ENCODE measurements at regions not wholly inside any gene's neighbourhood (a gene's known extent, or its start where the extent isn't known, plus 50 kb on each side); places are given as distances from the start of the nearest gene placed in this dataset.

- H3K27me3 Mint-ChIP-seq (ENCODE audit: low read depth in 3 of 3): peaks cover 0 to 2% (median 0%) of the 10 kb centered on the region in 3 donors
- Histone ChIP-seq H3K4me1 (ENCODE audit: control insufficient read depth in 1 of 2, insufficient read depth in 2 of 2, low read length in 2 of 2) (no peaks in the 10 kb centered on the region), H2AFZ (ENCODE audit: insufficient read depth, low read depth, low read length, poor library complexity, severe bottlenecking) (no peak overlapping the region), H3K9me3 (replicated peaks in 1 of 2; ENCODE audit: control insufficient read depth in 1 of 2, insufficient read depth in 1 of 2, low read length in 2 of 2) (peaks cover 0 to 3% of the 10 kb centered on the region in 2 donors), H4K20me1 (ENCODE audit: insufficient read depth, low read length) (no peaks in the 10 kb centered on the region), H3K27ac (ENCODE audit: low read depth in 1 of 2, low read length in 2 of 2) (no peak overlapping the region), H3K4me3 (replicated peaks in 1 of 3; ENCODE audit: low read depth in 2 of 3, low read length in 3 of 3) (no peak overlapping the region), H3K79me2 (ENCODE audit: insufficient read depth, low read length) (no peaks in the 10 kb centered on the region), H3K4me2 (replicated peaks; ENCODE audit: extremely low read depth, low read length, poor library complexity, severe bottlenecking) (no peak overlapping the region), H3K27me3 (ENCODE audit: control insufficient read depth in 2 of 2, insufficient read depth in 2 of 2, low read length in 2 of 2) (no peaks in the 10 kb centered on the region), H3K9ac (ENCODE audit: insufficient read depth, low read length, poor library complexity, severe bottlenecking) (no peak overlapping the region), H3K36me3 (replicated peaks in 1 of 2; ENCODE audit: control insufficient read depth in 1 of 2, insufficient read depth in 2 of 2, low read length in 2 of 2) (no peaks in the 10 kb centered on the region)
- WGBS (ENCODE audit: insufficient coverage): no CpG with 5 or more reads among the region's 3 CpGs
- peaks cover 0 to 8% (median 2%) of the 10 kb centered on the region in 7 donors for H3K9me3 Mint-ChIP-seq
- no peak overlapping the region for H3K4me3 Mint-ChIP-seq
- no peak for DNase-seq
- H3K4me1 Mint-ChIP-seq: no peaks in the 10 kb centered on the region
- H3K36me3 Mint-ChIP-seq: no peaks in the 10 kb centered on the region
- no peak overlapping the region for H3K27ac Mint-ChIP-seq
- no peak for TF ChIP-seq CTCF (IDR thresholded peaks at IDR 0.05)
- intact Hi-C loops (cut with micrococcal nuclease): no loop called here
These were observed 852.4 kb upstream of the ADAMTS5 start for GRCh38 chr21:27819299-27819698.

GRCh38 chr21:27818847-27819246 lies 852.0 kb upstream of the ADAMTS5 start:
- no peaks in the 10 kb centered on the region for H3K36me3 ChIP-seq (replicated peaks in 1 of 2; ENCODE audit: control insufficient read depth in 1 of 2, insufficient read depth in 2 of 2, low read length in 2 of 2)
- intact Hi-C loops (cut with micrococcal nuclease): no loop called here
- no peaks in the 10 kb centered on the region for H3K4me1 ChIP-seq (ENCODE audit: control insufficient read depth in 1 of 2, insufficient read depth in 2 of 2, low read length in 2 of 2)
- no peak for TF ChIP-seq CTCF (IDR thresholded peaks at IDR 0.05)
- no peaks in the 10 kb centered on the region for H3K36me3 Mint-ChIP-seq
- no peaks in the 10 kb centered on the region for H4K20me1 ChIP-seq (ENCODE audit: insufficient read depth, low read length)
- no peak overlapping the region for H3K4me2 ChIP-seq (replicated peaks; ENCODE audit: extremely low read depth, low read length, poor library complexity, severe bottlenecking)
- H3K4me3 ChIP-seq (replicated peaks in 1 of 3; ENCODE audit: low read depth in 2 of 3, low read length in 3 of 3): no peak overlapping the region
- peaks cover 0 to 3% of the 10 kb centered on the region in 2 donors for H3K9me3 ChIP-seq (replicated peaks in 1 of 2; ENCODE audit: control insufficient read depth in 1 of 2, insufficient read depth in 1 of 2, low read length in 2 of 2)
- H3K9me3 Mint-ChIP-seq: peaks cover 0 to 6% (median 2%) of the 10 kb centered on the region in 7 donors
- H3K4me1 Mint-ChIP-seq: no peaks in the 10 kb centered on the region
- no peaks in the 10 kb centered on the region for H3K27me3 ChIP-seq (ENCODE audit: control insufficient read depth in 2 of 2, insufficient read depth in 2 of 2, low read length in 2 of 2)
- H3K4me3 Mint-ChIP-seq: no peak overlapping the region
- no peak overlapping the region for H2AFZ ChIP-seq (ENCODE audit: insufficient read depth, low read depth, low read length, poor library complexity, severe bottlenecking)
- H3K27ac Mint-ChIP-seq: no peak overlapping the region
- DNase-seq: no peak
- peaks cover 0 to 2% (median 0%) of the 10 kb centered on the region in 3 donors for H3K27me3 Mint-ChIP-seq (ENCODE audit: low read depth in 3 of 3)
- no peak overlapping the region for H3K9ac ChIP-seq (ENCODE audit: insufficient read depth, low read length, poor library complexity, severe bottlenecking)
- no peak overlapping the region for H3K27ac ChIP-seq (ENCODE audit: low read depth in 1 of 2, low read length in 2 of 2)
- no peaks in the 10 kb centered on the region for H3K79me2 ChIP-seq (ENCODE audit: insufficient read depth, low read length)
- 100% methylated on average over 1 of the region's 4 CpGs for WGBS (ENCODE audit: insufficient coverage)
